Panc1 (cell line): ENCODE measurements at regions not wholly inside any gene's neighbourhood (a gene's known extent, or its start where the extent isn't known, plus 50 kb on each side); places are given as distances from the start of the nearest gene placed in this dataset.

Experiments used
- CTCF ChIP-seq: fragments of 450-650 bp; IDR thresholded peaks from 2 replicates; pipeline ENCODE4 v1.5.1; 2017; ENCODE audit warnings: mild to moderate bottlenecking
- POLR2AphosphoS5 ChIP-seq: IDR thresholded peaks from 2 replicates; pipeline ENCODE4 v1.6.1; 2012; ENCODE audit warnings: mild to moderate bottlenecking, low read depth, low read length, moderate library complexity
- REST ChIP-seq, 2 experiments: IDR thresholded peaks; 2 replicates each; pipeline ENCODE4 v1.6.1; 2011 to 2012; ENCODE audit warnings: low read depth in 2 of 2, control low read depth in 1 of 2, low read length in 1 of 2, mild to moderate bottlenecking in 1 of 2, moderate library complexity in 1 of 2; ENCODE audit not compliant: insufficient read depth in 1 of 2
- SIN3A ChIP-seq: IDR thresholded peaks from 2 replicates; pipeline ENCODE4 v1.6.1; 2012; ENCODE audit warnings: low read depth, mild to moderate bottlenecking, low read length, moderate library complexity, borderline replicate concordance; ENCODE audit not compliant: insufficient read depth

GRCh38 chr5:34490506-34491250, 165.4 kb upstream of the RAI14 start:
- TF ChIP-seq CTCF, result no peak
- TF ChIP-seq POLR2AphosphoS5, result no peak
- no peak for TF ChIP-seq SIN3A
- TF ChIP-seq REST (IDR thresholded peaks at IDR 0.05; ENCODE audit: insufficient read depth in 1 of 2, low read depth in 2 of 2, low read length in 1 of 2), result no peak
